ENCODE measurements at regions not wholly inside any gene's neighbourhood (a gene's known extent, or its start where the extent isn't known, plus 50 kb on each side); places are given as distances from the start of the nearest gene placed in this dataset.

DNA sequence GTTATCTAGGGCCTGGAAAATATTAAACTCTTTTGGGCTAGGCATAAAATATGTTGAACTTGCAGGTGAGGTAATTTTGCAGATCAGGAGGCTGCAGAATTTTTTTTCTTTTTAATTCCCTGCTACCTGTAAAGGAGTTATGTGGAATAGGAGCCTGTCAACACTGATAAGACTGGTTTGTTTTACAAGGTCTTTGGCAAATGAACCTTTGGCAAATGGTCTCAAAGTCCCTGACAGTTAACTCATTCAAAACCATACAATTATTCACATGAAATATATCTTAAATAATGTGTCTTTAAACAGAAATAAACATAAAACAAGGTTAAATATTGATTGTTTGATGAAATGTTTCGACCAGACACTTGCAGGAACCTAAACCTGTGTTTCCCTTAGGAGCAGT lies 340.2 kb downstream of the GASK1B start:
- TF ChIP-seq, protein P1, sequence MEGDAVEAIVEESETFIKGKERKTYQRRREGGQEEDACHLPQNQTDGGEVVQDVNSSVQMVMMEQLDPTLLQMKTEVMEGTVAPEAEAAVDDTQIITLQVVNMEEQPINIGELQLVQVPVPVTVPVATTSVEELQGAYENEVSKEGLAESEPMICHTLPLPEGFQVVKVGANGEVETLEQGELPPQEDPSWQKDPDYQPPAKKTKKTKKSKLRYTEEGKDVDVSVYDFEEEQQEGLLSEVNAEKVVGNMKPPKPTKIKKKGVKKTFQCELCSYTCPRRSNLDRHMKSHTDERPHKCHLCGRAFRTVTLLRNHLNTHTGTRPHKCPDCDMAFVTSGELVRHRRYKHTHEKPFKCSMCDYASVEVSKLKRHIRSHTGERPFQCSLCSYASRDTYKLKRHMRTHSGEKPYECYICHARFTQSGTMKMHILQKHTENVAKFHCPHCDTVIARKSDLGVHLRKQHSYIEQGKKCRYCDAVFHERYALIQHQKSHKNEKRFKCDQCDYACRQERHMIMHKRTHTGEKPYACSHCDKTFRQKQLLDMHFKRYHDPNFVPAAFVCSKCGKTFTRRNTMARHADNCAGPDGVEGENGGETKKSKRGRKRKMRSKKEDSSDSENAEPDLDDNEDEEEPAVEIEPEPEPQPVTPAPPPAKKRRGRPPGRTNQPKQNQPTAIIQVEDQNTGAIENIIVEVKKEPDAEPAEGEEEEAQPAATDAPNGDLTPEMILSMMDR (IDR thresholded peaks at IDR 0.05 in 4 of 5, conservative IDR thresholded peaks at IDR 0.05 in 1 of 5), result no peak
- no peak for TF ChIP-seq POLR2A (IDR thresholded peaks at IDR 0.05)
